Osteoblast (primary cell): ENCODE measurements at regions not wholly inside any gene's neighbourhood (a gene's known extent, or its start where the extent isn't known, plus 50 kb on each side); places are given as distances from the start of the nearest gene placed in this dataset.

Experiments used
- DNase-seq: peaks from one replicate; pipeline ENCODE4 v3.0.0; 2011; ENCODE audit warnings: low spot score, mixed read lengths; ENCODE audit not compliant: insufficient read length; ENCODE audit errors: missing footprints
- H2AFZ ChIP-seq: 2 replicates; pipeline ENCODE4 v1.6.0; 2011; ENCODE audit warnings: mild to moderate bottlenecking, low read length
- H3K27ac ChIP-seq: 2 replicates; pipeline ENCODE4 v1.5.1; 2011; ENCODE audit warnings: mild to moderate bottlenecking, low read depth, low read length, moderate library complexity
- H3K27me3 ChIP-seq: 2 replicates; pipeline ENCODE4 v1.6.0; 2012; ENCODE audit warnings: mild to moderate bottlenecking, control low read depth, inconsistent platforms, low read length, moderate library complexity; ENCODE audit not compliant: insufficient read depth
- H3K36me3 ChIP-seq: 2 replicates; pipeline ENCODE4 v1.5.1; 2011; ENCODE audit warnings: mild to moderate bottlenecking, low read length, control low read depth, moderate library complexity; ENCODE audit not compliant: insufficient read depth
- H3K4me1 ChIP-seq: 2 replicates; pipeline ENCODE4 v1.5.1; 2011; ENCODE audit warnings: mild to moderate bottlenecking, low read length, control low read depth, moderate library complexity; ENCODE audit not compliant: insufficient read depth
- H3K4me2 ChIP-seq: 2 replicates; pipeline ENCODE4 v1.6.0; 2011; ENCODE audit warnings: mild to moderate bottlenecking, low read length; ENCODE audit not compliant: insufficient read depth
- H3K4me3 ChIP-seq: fragments of 200-600 bp; sonication (generic); 3 replicates; pipeline ENCODE4 v1.5.1; 2012; ENCODE audit warnings: mild to moderate bottlenecking, low read length, inconsistent platforms; ENCODE audit not compliant: insufficient read depth
- H3K79me2 ChIP-seq: 2 replicates; pipeline ENCODE4 v1.6.0; 2012; ENCODE audit warnings: mild to moderate bottlenecking, low read length, control low read depth, inconsistent platforms; ENCODE audit not compliant: insufficient read depth
- H3K9me3 ChIP-seq: 2 replicates; pipeline ENCODE4 v1.5.1; 2011; ENCODE audit warnings: low read depth, low read length, control low read depth
- H4K20me1 ChIP-seq: 2 replicates; pipeline ENCODE4 v1.6.0; 2012; ENCODE audit warnings: mild to moderate bottlenecking, low read length, control low read depth; ENCODE audit not compliant: insufficient read depth
- TF ChIP-seq, protein P1 (sequence below): IDR thresholded peaks from 2 replicates; pipeline ENCODE4 v1.5.1; 2011; ENCODE audit warnings: mild to moderate bottlenecking, low read depth, low read length, moderate library complexity; ENCODE audit errors: extremely low read depth

DNA sequence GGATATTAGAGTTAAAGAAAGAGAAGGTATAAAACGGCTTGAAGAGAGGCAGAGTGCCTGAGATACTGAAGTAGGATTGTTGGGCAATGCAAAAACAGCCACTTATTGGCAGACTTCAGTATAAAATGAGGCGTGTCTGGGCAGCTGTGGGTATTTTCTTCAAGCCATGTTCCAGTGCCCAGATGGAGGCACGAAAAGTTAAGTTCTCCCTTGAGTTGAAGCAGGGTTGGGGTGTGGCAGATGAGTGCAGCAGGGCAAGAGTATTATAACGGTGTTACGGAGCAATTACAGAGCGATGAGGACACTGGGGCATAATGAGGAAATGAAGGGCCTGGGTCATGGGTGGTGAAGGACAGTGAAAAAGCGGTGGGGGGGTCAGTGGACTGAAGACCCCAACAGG is 73.7 kb upstream of the CREB3L1 start:
- no peak overlapping the region for H2AFZ ChIP-seq
- TF ChIP-seq, protein P1, sequence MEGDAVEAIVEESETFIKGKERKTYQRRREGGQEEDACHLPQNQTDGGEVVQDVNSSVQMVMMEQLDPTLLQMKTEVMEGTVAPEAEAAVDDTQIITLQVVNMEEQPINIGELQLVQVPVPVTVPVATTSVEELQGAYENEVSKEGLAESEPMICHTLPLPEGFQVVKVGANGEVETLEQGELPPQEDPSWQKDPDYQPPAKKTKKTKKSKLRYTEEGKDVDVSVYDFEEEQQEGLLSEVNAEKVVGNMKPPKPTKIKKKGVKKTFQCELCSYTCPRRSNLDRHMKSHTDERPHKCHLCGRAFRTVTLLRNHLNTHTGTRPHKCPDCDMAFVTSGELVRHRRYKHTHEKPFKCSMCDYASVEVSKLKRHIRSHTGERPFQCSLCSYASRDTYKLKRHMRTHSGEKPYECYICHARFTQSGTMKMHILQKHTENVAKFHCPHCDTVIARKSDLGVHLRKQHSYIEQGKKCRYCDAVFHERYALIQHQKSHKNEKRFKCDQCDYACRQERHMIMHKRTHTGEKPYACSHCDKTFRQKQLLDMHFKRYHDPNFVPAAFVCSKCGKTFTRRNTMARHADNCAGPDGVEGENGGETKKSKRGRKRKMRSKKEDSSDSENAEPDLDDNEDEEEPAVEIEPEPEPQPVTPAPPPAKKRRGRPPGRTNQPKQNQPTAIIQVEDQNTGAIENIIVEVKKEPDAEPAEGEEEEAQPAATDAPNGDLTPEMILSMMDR, result no peak
- DNase-seq, result no peak
- no peak overlapping the region for H3K4me2 ChIP-seq
- peaks cover 26% of the 10 kb centered on the region for H3K27me3 ChIP-seq
- H3K4me1 ChIP-seq, result peaks cover 4% of the 10 kb centered on the region
- no peaks in the 10 kb centered on the region for H3K36me3 ChIP-seq
- no peak overlapping the region for H3K27ac ChIP-seq
- no peaks in the 10 kb centered on the region for H3K9me3 ChIP-seq
- no peak overlapping the region for H3K4me3 ChIP-seq
- no peaks in the 10 kb centered on the region for H3K79me2 ChIP-seq
- peaks cover 2% of the 10 kb centered on the region for H4K20me1 ChIP-seq

DNA sequence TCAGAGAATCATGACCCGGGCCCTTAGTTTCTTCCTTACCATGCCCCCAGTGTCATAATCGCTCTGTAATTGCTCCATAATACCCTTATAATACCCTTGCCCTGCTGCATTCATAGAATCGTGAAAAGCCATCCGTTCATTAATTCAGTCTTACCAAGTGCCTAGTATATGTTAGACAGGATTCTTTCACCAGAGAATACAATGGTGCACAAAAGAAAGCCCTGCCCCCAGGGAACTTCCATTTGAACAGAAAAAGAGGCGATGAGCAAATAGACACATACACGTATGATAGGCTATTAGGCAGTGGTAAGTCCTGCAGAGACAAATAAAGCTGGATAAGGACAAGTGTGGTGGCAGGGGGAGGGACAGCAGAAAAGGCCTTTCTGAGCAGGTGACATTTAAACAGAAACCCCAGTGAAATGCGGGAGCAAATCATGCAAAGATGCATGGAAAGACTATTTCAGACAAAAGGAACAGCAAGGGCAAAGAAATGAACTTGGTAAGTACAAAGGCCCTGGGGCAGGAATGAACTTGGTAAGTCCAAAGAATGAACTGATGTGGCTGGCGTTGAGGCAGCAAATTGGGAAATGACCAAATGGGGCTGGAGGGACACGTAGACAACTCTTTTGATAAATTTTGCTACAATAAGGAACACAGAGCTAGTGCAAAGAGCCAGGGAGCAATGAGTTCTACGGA is 74.6 kb upstream of the CREB3L1 start:
- Histone ChIP-seq H2AFZ (no peak overlapping the region), H3K4me1 (peaks cover 4% of the 10 kb centered on the region), H3K79me2 (no peaks in the 10 kb centered on the region), H4K20me1 (peaks cover 2% of the 10 kb centered on the region), H3K4me2 (no peak overlapping the region), H3K36me3 (no peaks in the 10 kb centered on the region), H3K4me3 (no peak overlapping the region), H3K9me3 (no peaks in the 10 kb centered on the region), H3K27ac (no peak overlapping the region), H3K27me3 (peaks cover 33% of the 10 kb centered on the region)
- TF ChIP-seq, protein P1, result no peak
- DNase-seq, result no peak

DNA sequence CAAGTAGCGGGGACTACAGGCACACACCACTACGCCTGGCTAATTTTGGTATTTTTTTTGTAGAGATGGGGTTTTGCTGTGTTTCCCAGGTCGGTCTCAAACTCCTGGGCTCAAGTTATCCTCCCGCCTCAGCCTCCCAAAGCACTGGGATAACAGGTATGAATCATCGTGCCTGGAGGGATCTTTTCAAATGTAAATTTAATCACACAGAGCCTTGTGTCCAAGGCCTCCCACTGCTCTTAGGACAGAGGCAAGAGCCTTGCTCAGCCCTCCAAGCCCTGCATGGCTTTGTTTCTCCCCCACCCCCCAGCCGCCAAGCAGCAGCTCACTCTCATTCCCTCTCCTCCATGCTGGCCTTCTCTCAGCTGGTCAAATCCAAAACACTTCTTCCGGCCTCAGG is 75.3 kb upstream of the CREB3L1 start:
- H3K4me2 ChIP-seq, result no peak overlapping the region
- TF ChIP-seq, protein P1, result no peak
- no peak overlapping the region for H3K4me3 ChIP-seq
- H3K27me3 ChIP-seq, result peaks cover 40% of the 10 kb centered on the region
- no peak overlapping the region for H3K27ac ChIP-seq
- no peaks in the 10 kb centered on the region for H3K36me3 ChIP-seq
- H3K9me3 ChIP-seq, result no peaks in the 10 kb centered on the region
- peaks cover 4% of the 10 kb centered on the region for H3K4me1 ChIP-seq
- H2AFZ ChIP-seq, result no peak overlapping the region
- no peak for DNase-seq
- no peaks in the 10 kb centered on the region for H3K79me2 ChIP-seq
- H4K20me1 ChIP-seq, result peaks cover 2% of the 10 kb centered on the region

DNA sequence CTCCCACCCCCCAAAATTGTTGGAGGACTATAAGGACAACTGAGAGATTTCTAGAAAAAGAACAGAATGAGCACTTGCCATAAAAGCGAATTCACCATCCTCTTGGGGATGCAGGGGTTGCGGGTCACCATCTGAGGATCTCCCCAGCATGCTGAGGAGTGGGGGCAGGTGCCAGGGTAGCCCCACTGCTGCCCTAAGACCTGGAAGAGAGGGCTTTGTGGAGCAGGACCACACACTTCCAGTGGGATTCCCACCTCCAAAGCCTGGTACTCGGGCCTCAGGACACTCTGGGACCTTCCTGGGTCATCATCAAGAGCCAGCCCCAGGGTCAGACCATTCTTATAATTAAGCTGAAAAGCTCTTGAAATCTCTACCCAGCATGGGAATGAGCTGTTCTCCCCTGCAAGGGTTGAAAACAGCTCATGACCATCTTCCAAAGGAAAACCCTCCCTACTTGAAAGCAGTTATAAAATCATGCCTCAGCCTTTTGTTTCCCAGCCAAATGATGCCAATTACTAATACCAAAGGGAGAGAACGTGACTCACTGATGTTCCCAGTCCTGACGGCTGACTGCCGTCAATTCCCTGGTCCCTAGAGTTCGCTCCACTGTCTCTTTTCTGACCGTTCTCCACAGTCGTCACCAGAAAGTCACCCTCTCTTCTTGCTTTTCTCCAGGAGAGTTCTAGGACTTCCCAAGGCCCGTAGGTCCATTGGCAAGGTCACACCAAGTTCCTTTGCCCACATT is 76.8 kb upstream of the CREB3L1 start:
- no peaks in the 10 kb centered on the region for H3K9me3 ChIP-seq
- H3K4me3 ChIP-seq, result no peak overlapping the region
- H3K27ac ChIP-seq, result no peak overlapping the region
- peaks cover 2% of the 10 kb centered on the region for H4K20me1 ChIP-seq
- H3K4me2 ChIP-seq, result no peak overlapping the region
- TF ChIP-seq, protein P1, result no peak
- peaks cover 4% of the 10 kb centered on the region for H3K4me1 ChIP-seq
- H3K27me3 ChIP-seq, result peaks cover 52% of the 10 kb centered on the region
- H2AFZ ChIP-seq, result no peak overlapping the region
- H3K36me3 ChIP-seq, result no peaks in the 10 kb centered on the region
- H3K79me2 ChIP-seq, result no peaks in the 10 kb centered on the region
- peak; percentile 50 for DNase-seq
